Left renal pelvis (tissue), 4 donors: ENCODE measurements at regions not wholly inside any gene's neighbourhood (a gene's known extent, or its start where the extent isn't known, plus 50 kb on each side); places are given as distances from the start of the nearest gene placed in this dataset.
A peak's percentile ranks its signal among the peaks of the same experiment; 100 is the strongest.
"Not testable (repeated sequence)": the region's sequence is repeated elsewhere in the genome, so short reads cannot be mapped to it uniquely, and the experiment has no call there.

Source experiments
- DNase-seq, 4 donors: peaks; one replicate each; pipeline ENCODE4 v3.0.0-alpha.2; 2013; ENCODE audit warnings: low read depth in 4 of 4, low spot score in 3 of 4

- DNase-seq: no peak
Observed at GRCh38 chr18:77329651-77330050, 80.0 kb downstream of the GALR1 start.

DNA sequence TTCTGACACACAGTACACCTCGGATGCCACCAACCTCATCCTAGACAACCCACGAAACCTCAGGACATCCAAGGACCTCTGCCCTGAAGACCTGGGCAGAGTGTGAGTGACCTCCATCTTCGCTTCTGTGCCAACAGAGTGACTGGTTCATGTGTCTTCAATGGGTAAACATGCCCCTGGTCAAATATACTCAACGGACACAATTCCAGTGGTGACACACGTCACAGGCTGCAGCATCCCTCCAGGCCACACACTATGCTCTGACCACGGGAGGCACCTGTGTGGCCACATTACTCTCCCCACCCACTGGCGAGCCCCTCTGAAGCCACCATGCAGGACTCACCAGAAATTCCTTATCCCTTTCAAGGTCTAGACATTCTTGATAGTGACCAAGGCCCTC, 85.2 kb downstream of the GALR1 start:
- no peak for DNase-seq

DNA sequence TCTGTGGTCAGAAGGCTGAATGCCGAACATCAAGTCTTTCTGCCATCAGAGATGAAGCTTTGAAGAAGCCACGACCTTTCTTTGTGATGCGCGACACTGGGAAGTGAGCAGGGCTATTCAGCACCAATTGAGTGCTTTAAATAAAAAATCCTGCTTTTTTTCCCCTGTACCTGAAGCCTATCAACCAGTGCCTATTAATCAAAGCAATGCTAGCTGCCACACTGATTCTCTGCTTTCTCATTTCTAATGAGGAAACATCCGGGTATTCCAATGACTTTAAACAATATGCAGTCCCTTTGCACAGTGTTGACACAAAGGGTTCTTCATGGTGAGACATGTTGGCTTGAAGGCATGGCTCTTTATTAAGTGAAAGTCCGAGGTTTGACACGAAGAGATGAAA, 88.0 kb downstream of the GALR1 start:
- DNase-seq: no peak

DNA sequence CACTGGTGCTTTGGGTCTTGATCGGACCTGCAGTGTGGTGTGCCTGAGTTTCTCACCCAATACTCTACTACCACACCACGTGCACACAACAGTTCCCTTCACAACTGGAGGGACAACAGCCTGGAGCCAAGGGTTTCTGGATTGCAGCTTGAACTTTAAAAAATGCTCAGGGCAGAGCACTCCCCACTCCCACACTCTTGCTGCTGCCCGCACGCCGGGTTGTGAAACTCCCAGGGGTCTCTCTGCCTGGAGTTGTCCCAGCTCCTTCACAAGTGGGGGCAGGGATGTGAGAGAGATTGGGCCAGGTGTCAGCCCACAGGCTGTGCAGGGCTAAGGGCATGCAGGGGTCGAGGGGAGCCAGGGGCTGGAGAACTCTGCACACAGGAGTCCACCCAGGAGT, 89.4 kb downstream of the GALR1 start:
- DNase-seq: no peak

GRCh38 chr18:77339623-77340022, 90.0 kb downstream of the GALR1 start:
- DNase-seq: no peak

DNA sequence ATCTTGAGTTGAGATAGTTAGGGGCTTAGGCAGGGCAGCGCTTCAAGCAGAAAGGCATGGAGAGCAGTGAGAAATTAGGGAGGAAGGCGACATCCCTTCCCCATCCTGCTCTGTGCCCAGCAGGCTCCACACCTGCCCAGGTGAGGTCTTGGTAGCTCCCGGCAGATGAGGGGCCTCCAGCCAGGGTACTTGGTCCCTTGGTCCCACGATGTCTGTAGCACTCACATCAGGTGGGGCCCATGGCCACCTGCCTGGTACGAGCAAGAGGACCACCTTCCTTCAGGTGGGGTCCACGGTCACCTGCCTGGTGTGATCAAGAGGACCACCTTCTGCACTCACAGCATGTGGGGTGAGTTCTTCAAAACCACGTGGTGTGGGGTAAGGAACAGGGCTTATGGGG, 91.2 kb downstream of the GALR1 start:
- DNase-seq: no peak

DNA sequence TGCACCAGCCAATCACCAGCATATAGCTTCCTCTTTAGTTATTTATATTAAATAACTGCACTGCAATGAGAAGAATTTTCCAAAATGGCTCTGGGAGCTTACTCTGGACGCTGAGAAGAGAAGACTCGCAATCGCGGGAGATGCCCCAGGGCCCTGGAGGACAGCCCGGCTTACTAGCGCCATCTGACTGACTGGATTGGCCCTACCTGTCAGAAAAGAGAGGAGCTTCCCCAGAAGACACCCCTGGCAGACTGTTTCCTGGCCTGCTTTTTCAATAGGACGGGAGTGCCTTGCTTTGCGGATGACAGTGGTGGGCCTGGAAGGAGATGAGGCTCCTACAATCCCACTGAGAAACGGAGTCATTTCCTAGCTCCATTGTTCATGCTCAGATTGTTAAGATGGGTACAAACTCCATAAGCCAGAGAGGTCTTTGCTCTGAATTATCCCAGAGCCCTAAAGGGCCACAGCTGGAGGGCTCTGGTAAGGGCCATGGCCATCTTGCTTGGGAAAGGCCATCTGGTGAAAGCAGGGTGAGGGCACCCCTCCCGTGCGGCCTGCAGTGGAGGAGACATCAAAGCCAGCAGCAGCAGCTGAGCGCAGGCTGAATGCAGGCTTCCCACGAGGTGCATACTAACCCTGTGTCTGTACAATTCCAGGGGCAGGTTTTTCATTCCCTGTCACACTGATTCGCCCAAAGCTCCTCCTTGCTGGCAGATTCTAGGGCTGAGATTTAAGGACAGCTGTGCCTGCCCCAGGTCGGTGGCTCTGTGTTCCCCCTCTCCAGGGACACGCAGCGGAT, 92.1 kb downstream of the GALR1 start:
- DNase-seq: no peak

- DNase-seq: no peak
Observed at GRCh38 chr18:77342736-77343135, 93.1 kb downstream of the GALR1 start.

DNA sequence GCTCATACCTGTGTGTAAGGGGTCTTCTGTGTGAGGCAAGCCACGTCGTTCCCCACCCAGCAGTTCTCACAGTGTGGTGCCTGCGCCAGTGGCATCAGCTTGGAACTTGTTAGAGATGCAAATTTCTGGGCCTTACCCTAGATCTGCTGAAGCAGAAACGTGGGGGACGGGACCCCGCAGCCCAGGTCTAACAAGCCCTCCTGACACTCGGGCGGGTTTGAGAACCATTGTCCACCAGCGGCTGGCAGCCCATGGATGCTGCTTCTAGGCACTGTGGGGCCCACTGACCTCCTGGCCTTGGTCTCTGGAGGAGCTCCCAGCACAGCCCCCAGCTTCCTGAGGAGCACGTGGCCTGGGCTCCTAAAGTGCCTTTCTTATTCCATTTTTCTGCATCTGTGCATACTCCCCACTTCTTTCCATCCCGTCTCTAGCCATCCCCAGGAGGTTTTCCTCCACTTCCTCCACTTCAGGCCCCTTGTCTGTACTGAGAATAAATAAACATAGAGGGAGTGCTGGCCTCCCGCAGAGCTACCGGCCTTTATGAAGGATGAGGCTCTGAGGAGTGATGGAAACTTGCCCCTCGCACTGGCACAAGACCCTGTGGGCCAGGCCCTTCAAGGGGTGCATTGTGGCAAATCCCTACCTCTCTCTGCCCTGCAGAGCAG, 94.3 kb downstream of the GALR1 start:
- DNase-seq: no peak

- no peak for DNase-seq
Observed at GRCh38 chr18:77344786-77345500, 95.3 kb downstream of the GALR1 start.

DNA sequence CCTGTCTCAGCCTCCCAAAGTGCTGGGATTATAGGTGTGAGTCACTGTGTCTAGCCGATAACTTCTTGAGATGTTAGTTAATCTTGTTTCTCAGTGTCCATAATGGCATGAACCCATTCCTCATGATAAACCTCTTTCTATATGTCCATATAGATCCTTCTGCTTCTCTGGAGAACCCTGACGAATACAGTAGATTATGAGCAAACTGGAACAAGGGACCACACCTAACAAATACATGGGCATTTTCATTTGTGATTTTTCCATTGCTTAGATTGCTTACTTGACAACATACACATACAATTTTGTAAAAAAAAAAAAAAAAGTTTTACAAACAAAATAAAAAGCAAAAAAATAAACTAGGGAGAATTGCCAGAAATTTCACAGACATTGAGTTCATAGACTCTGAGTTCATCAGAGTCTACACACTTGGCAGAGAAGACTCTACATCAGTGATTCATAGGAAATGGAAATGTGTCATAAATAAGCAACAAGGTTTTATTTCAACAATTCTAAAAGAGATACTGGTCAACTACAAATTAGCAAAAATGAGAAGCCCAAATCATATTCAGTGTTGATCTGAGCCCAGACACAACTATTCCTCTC, 96.7 kb downstream of the GALR1 start:
- no peak for DNase-seq

GRCh38 chr18:77353349-77353748, 103.7 kb downstream of the GALR1 start:
- DNase-seq: not testable (repeated sequence)

GRCh38 chr18:77359561-77360314, 110.1 kb downstream of the GALR1 start:
- DNase-seq: no peak

GRCh38 chr18:77360315-77361190, 110.9 kb downstream of the GALR1 start:
- no peak for DNase-seq

- no peak for DNase-seq
Observed at GRCh38 chr18:77361382-77361781, 111.7 kb downstream of the GALR1 start.

GRCh38 chr18:77365667-77366066, 116.0 kb downstream of the GALR1 start:
- DNase-seq: no peak

- DNase-seq: no peak
Observed at GRCh38 chr18:77366067-77366719, 116.5 kb downstream of the GALR1 start.

GRCh38 chr18:77366720-77367641, 117.3 kb downstream of the GALR1 start:
- DNase-seq: peak; percentile 16 to 33 (median 28)
